ENCODE measurements at regions not wholly inside any gene's neighbourhood (a gene's known extent, or its start where the extent isn't known, plus 50 kb on each side); places are given as distances from the start of the nearest gene placed in this dataset.

- no peak for DNase-seq (ENCODE audit: low spot score)
Observed at GRCh38 chr12:130074661-130075406, 87.4 kb upstream of the FZD10 start.

- no peak for DNase-seq (ENCODE audit: low spot score)
Observed at GRCh38 chr12:130075497-130076076, 86.7 kb upstream of the FZD10 start.

GRCh38 chr12:130076126-130076525 is 86.1 kb upstream of the FZD10 start:
- no peak for DNase-seq (ENCODE audit: low spot score)

- DNase-seq (ENCODE audit: low spot score), result peak; percentile 53
Observed at GRCh38 chr12:130076752-130077151, 85.5 kb upstream of the FZD10 start.

- no peak for DNase-seq (ENCODE audit: low spot score)
Observed at GRCh38 chr12:130078852-130079251, 83.4 kb upstream of the FZD10 start.

GRCh38 chr12:130079279-130079678 is 83.0 kb upstream of the FZD10 start:
- no peak for DNase-seq (ENCODE audit: low spot score)

GRCh38 chr12:130080205-130080604 is 82.1 kb upstream of the FZD10 start:
- DNase-seq (ENCODE audit: low spot score), result no peak

- DNase-seq (ENCODE audit: low spot score), result no peak
Observed at GRCh38 chr12:130081117-130081805, 81.0 kb upstream of the FZD10 start.

GRCh38 chr12:130083002-130083401 is 79.3 kb upstream of the FZD10 start:
- DNase-seq (ENCODE audit: low spot score), result no peak

- peak; percentile 75 for DNase-seq (ENCODE audit: low spot score)
Observed at GRCh38 chr12:130083734-130084133, 78.5 kb upstream of the FZD10 start.

GRCh38 chr12:130084359-130084758 is 77.9 kb upstream of the FZD10 start:
- no peak for DNase-seq (ENCODE audit: low spot score)

- DNase-seq (ENCODE audit: low spot score), result peak; percentile 18
Observed at GRCh38 chr12:130086248-130086647, 76.0 kb upstream of the FZD10 start.

- DNase-seq (ENCODE audit: low spot score), result no peak
Observed at GRCh38 chr12:130086797-130087196, 75.5 kb upstream of the FZD10 start.

GRCh38 chr12:130087222-130087621 is 75.0 kb upstream of the FZD10 start:
- DNase-seq (ENCODE audit: low spot score), result no peak

- no peak for DNase-seq (ENCODE audit: low spot score)
Observed at GRCh38 chr12:130088504-130088903, 73.8 kb upstream of the FZD10 start.

- DNase-seq (ENCODE audit: low spot score), result no peak
Observed at GRCh38 chr12:130090542-130090941, 71.7 kb upstream of the FZD10 start.

GRCh38 chr12:130093380-130093779 is 68.9 kb upstream of the FZD10 start:
- no peak for DNase-seq (ENCODE audit: low spot score)

- DNase-seq (ENCODE audit: low spot score), result no peak
Observed at GRCh38 chr12:130097342-130097741, 64.9 kb upstream of the FZD10 start.

- DNase-seq (ENCODE audit: low spot score), result no peak
Observed at GRCh38 chr12:130097798-130098255, 64.4 kb upstream of the FZD10 start.

GRCh38 chr12:130098301-130099005 is 63.8 kb upstream of the FZD10 start:
- DNase-seq (ENCODE audit: low spot score), result no peak

- no peak for DNase-seq (ENCODE audit: low spot score)
Observed at GRCh38 chr12:130100634-130101362, 61.5 kb upstream of the FZD10 start.

GRCh38 chr12:130101370-130101769 is 60.9 kb upstream of the FZD10 start:
- no peak for DNase-seq (ENCODE audit: low spot score)
